Smooth muscle cell of the brain vasculature (primary cell): ENCODE measurements at regions not wholly inside any gene's neighbourhood (a gene's known extent, or its start where the extent isn't known, plus 50 kb on each side); places are given as distances from the start of the nearest gene placed in this dataset.
"Not testable (repeated sequence)": the region's sequence is repeated elsewhere in the genome, so short reads cannot be mapped to it uniquely, and the experiment has no call there.

Source experiments
- DNase-seq: peaks from one replicate; pipeline ENCODE4 v3.0.0-alpha.2; 2012; ENCODE audit warnings: low read depth, low spot score

GRCh38 chr6:104676679-104677078, 183.0 kb downstream of the HACE1 start:
- not testable (repeated sequence) for DNase-seq

GRCh38 chr6:104675161-104675560, 184.6 kb downstream of the HACE1 start:
- DNase-seq: not testable (repeated sequence)

GRCh38 chr6:104673078-104673477, 186.6 kb downstream of the HACE1 start:
- not testable (repeated sequence) for DNase-seq

- not testable (repeated sequence) for DNase-seq
Observed at GRCh38 chr6:104671591-104671891, 188.2 kb downstream of the HACE1 start.

- DNase-seq: not testable (repeated sequence)
Observed at GRCh38 chr6:104670834-104671590, 188.7 kb downstream of the HACE1 start.

- DNase-seq: no peak
Observed at GRCh38 chr6:104669483-104669882, 190.2 kb downstream of the HACE1 start.

GRCh38 chr6:104656235-104656634, 203.5 kb downstream of the HACE1 start:
- no peak for DNase-seq

- DNase-seq: no peak
Observed at GRCh38 chr6:104653781-104654180, 205.9 kb downstream of the HACE1 start.

GRCh38 chr6:104648347-104648746, 211.4 kb downstream of the HACE1 start:
- DNase-seq: no peak

GRCh38 chr6:104644848-104645247, 214.9 kb downstream of the HACE1 start:
- DNase-seq: no peak

- DNase-seq: no peak
Observed at GRCh38 chr6:104642871-104643270, 216.8 kb downstream of the HACE1 start.

GRCh38 chr6:104640761-104641160, 219.0 kb downstream of the HACE1 start:
- DNase-seq: no peak

- DNase-seq: no peak
Observed at GRCh38 chr6:104640150-104640700, 219.5 kb downstream of the HACE1 start.

- no peak for DNase-seq
Observed at GRCh38 chr6:104639668-104640067, 220.1 kb downstream of the HACE1 start.

- no peak for DNase-seq
Observed at GRCh38 chr6:104638841-104639290, 220.9 kb downstream of the HACE1 start.

- no peak for DNase-seq
Observed at GRCh38 chr6:104633125-104633524, 226.6 kb downstream of the HACE1 start.

- DNase-seq: no peak
Observed at GRCh38 chr6:104632588-104632987, 227.1 kb downstream of the HACE1 start.

GRCh38 chr6:104630955-104631354, 228.8 kb downstream of the HACE1 start:
- DNase-seq: no peak

GRCh38 chr6:104630522-104630921, 229.2 kb downstream of the HACE1 start:
- DNase-seq: no peak

- DNase-seq: no peak
Observed at GRCh38 chr6:104629826-104630225, 229.9 kb downstream of the HACE1 start.

- no peak for DNase-seq
Observed at GRCh38 chr6:104625536-104625935, 234.2 kb downstream of the HACE1 start.

- DNase-seq: no peak
Observed at GRCh38 chr6:104623052-104623690, 236.5 kb downstream of the HACE1 start.

- no peak for DNase-seq
Observed at GRCh38 chr6:104621396-104621795, 238.3 kb downstream of the HACE1 start.
